ENCODE measurements at regions not wholly inside any gene's neighbourhood (a gene's known extent, or its start where the extent isn't known, plus 50 kb on each side); places are given as distances from the start of the nearest gene placed in this dataset.
"Not testable (repeated sequence)": the region's sequence is repeated elsewhere in the genome, so short reads cannot be mapped to it uniquely, and the experiment has no call there.

GRCh38 chr14:57150449-57150848 is 118.3 kb downstream of the EXOC5 start:
- H3K36me3 ChIP-seq (ENCODE audit: insufficient read depth): no peaks in the 10 kb centered on the region
- H3K27ac ChIP-seq (ENCODE audit: low read depth): no peak overlapping the region
- H3K4me3 ChIP-seq (ENCODE audit: low read depth, low read length): no peak overlapping the region
- 91% methylated on average over 5 of the region's 5 CpGs for WGBS
- no peaks in the 10 kb centered on the region for H3K4me1 ChIP-seq (ENCODE audit: insufficient read depth)
- no peak for DNase-seq (ENCODE audit: extremely low spot score)

- no peaks in the 10 kb centered on the region for H3K4me1 ChIP-seq (ENCODE audit: insufficient read depth)
- H3K4me3 ChIP-seq (ENCODE audit: low read depth, low read length): no peak overlapping the region
- WGBS: 91% methylated on average over 5 of the region's 5 CpGs
- DNase-seq (ENCODE audit: extremely low spot score): no peak
- no peaks in the 10 kb centered on the region for H3K36me3 ChIP-seq (ENCODE audit: insufficient read depth)
- no peak overlapping the region for H3K27ac ChIP-seq (ENCODE audit: low read depth)
Measured at GRCh38 chr14:57139173-57139572, 129.5 kb downstream of the EXOC5 start.

GRCh38 chr14:57136669-57137328 is 131.9 kb downstream of the EXOC5 start:
- H3K4me3 ChIP-seq (ENCODE audit: low read depth, low read length): no peak overlapping the region
- no peak for DNase-seq (ENCODE audit: extremely low spot score)
- 41% methylated on average over 10 of the region's 10 CpGs for WGBS
- no peak overlapping the region for H3K27ac ChIP-seq (ENCODE audit: low read depth)
- no peaks in the 10 kb centered on the region for H3K4me1 ChIP-seq (ENCODE audit: insufficient read depth)
- H3K36me3 ChIP-seq (ENCODE audit: insufficient read depth): no peaks in the 10 kb centered on the region

- 89% methylated on average over 6 of the region's 6 CpGs for WGBS
- not testable (repeated sequence) for H3K36me3 ChIP-seq (ENCODE audit: insufficient read depth); H3K27ac ChIP-seq (ENCODE audit: low read depth); H3K4me1 ChIP-seq (ENCODE audit: insufficient read depth); DNase-seq (ENCODE audit: extremely low spot score); H3K4me3 ChIP-seq (ENCODE audit: low read depth, low read length)
Measured at GRCh38 chr14:57127809-57128208, 140.9 kb downstream of the EXOC5 start.

GRCh38 chr14:57122129-57122528 is 146.6 kb downstream of the EXOC5 start:
- WGBS: 44% methylated on average over 3 of the region's 3 CpGs
- H3K27ac ChIP-seq (ENCODE audit: low read depth): no peak overlapping the region
- DNase-seq (ENCODE audit: extremely low spot score): no peak

GRCh38 chr14:57112072-57112807 is 156.5 kb downstream of the EXOC5 start:
- not testable (repeated sequence) for H3K4me1 ChIP-seq (ENCODE audit: insufficient read depth); H3K36me3 ChIP-seq (ENCODE audit: insufficient read depth)
- 79% methylated on average over 32 of the region's 32 CpGs for WGBS

More at GRCh38 chr14:57122129-57122528, 146.6 kb downstream of the EXOC5 start:
- Histone ChIP-seq H3K36me3 (ENCODE audit: insufficient read depth) (no peaks in the 10 kb centered on the region), H3K4me3 (ENCODE audit: low read depth, low read length) (no peak overlapping the region), H3K4me1 (ENCODE audit: insufficient read depth) (no peaks in the 10 kb centered on the region)

GRCh38 chr14:57110411-57110810 is 158.3 kb downstream of the EXOC5 start:
- WGBS: 96% methylated on average over 4 of the region's 4 CpGs
- H3K4me3 ChIP-seq (ENCODE audit: low read depth, low read length); H3K4me1 ChIP-seq (ENCODE audit: insufficient read depth); H3K36me3 ChIP-seq (ENCODE audit: insufficient read depth); DNase-seq (ENCODE audit: extremely low spot score); H3K27ac ChIP-seq (ENCODE audit: low read depth): not testable (repeated sequence)

More at GRCh38 chr14:57112072-57112807, 156.5 kb downstream of the EXOC5 start:
- not testable (repeated sequence) for H3K27ac ChIP-seq (ENCODE audit: low read depth); H3K4me3 ChIP-seq (ENCODE audit: low read depth, low read length); DNase-seq (ENCODE audit: extremely low spot score)

GRCh38 chr14:57091030-57091608 is 177.6 kb downstream of the EXOC5 start:
- 73% methylated on average over 13 of the region's 13 CpGs for WGBS
- H3K4me3 ChIP-seq (ENCODE audit: low read depth, low read length): no peak overlapping the region
- no peak overlapping the region for H3K27ac ChIP-seq (ENCODE audit: low read depth)
- DNase-seq (ENCODE audit: extremely low spot score): no peak
- no peaks in the 10 kb centered on the region for H3K4me1 ChIP-seq (ENCODE audit: insufficient read depth)
- no peaks in the 10 kb centered on the region for H3K36me3 ChIP-seq (ENCODE audit: insufficient read depth)

- DNase-seq (ENCODE audit: extremely low spot score): no peak
- Histone ChIP-seq H3K36me3 (ENCODE audit: insufficient read depth) (no peaks in the 10 kb centered on the region), H3K4me3 (ENCODE audit: low read depth, low read length) (no peak overlapping the region), H3K27ac (ENCODE audit: low read depth) (no peak overlapping the region), H3K4me1 (ENCODE audit: insufficient read depth) (no peaks in the 10 kb centered on the region)
- WGBS: 34% methylated on average over 2 of the region's 2 CpGs
Measured at GRCh38 chr14:57089901-57090300, 178.8 kb downstream of the EXOC5 start.

GRCh38 chr14:57087841-57088240 is 180.9 kb downstream of the EXOC5 start:
- Histone ChIP-seq H3K36me3 (ENCODE audit: insufficient read depth) (no peaks in the 10 kb centered on the region), H3K4me1 (ENCODE audit: insufficient read depth) (no peaks in the 10 kb centered on the region), H3K4me3 (ENCODE audit: low read depth, low read length) (no peak overlapping the region), H3K27ac (ENCODE audit: low read depth) (no peak overlapping the region)
- 80% methylated on average over 2 of the region's 2 CpGs for WGBS
- no peak for DNase-seq (ENCODE audit: extremely low spot score)

- WGBS: 80% methylated on average over 7 of the region's 7 CpGs
- DNase-seq (ENCODE audit: extremely low spot score): no peak
- Histone ChIP-seq H3K36me3 (ENCODE audit: insufficient read depth) (no peaks in the 10 kb centered on the region), H3K4me3 (ENCODE audit: low read depth, low read length) (no peak overlapping the region), H3K27ac (ENCODE audit: low read depth) (no peak overlapping the region), H3K4me1 (ENCODE audit: insufficient read depth) (no peaks in the 10 kb centered on the region)
Measured at GRCh38 chr14:57086271-57087162, 182.2 kb downstream of the EXOC5 start.

- Histone ChIP-seq H3K4me1 (ENCODE audit: insufficient read depth) (no peaks in the 10 kb centered on the region), H3K27ac (ENCODE audit: low read depth) (no peak overlapping the region), H3K36me3 (ENCODE audit: insufficient read depth) (no peaks in the 10 kb centered on the region), H3K4me3 (ENCODE audit: low read depth, low read length) (no peak overlapping the region)
- no peak for DNase-seq (ENCODE audit: extremely low spot score)
- 78% methylated on average over 3 of the region's 3 CpGs for WGBS
Measured at GRCh38 chr14:57085801-57086200, 182.9 kb downstream of the EXOC5 start.

- Histone ChIP-seq H3K4me3 (ENCODE audit: low read depth, low read length) (no peak overlapping the region), H3K4me1 (ENCODE audit: insufficient read depth) (no peaks in the 10 kb centered on the region), H3K27ac (ENCODE audit: low read depth) (no peak overlapping the region), H3K36me3 (ENCODE audit: insufficient read depth) (no peaks in the 10 kb centered on the region)
- no peak for DNase-seq (ENCODE audit: extremely low spot score)
- WGBS: 53% methylated on average over 3 of the region's 3 CpGs
Measured at GRCh38 chr14:57085043-57085442, 183.7 kb downstream of the EXOC5 start.
